Liver (tissue), 8 donors: ENCODE measurements at regions not wholly inside any gene's neighbourhood (a gene's known extent, or its start where the extent isn't known, plus 50 kb on each side); places are given as distances from the start of the nearest gene placed in this dataset.

Experiments used
- DNase-seq: peaks from one replicate; pipeline ENCODE4 v3.0.0-alpha.2; 2017; ENCODE audit warnings: low spot score
- H3K27ac ChIP-seq, 2 donors: one replicate each; pipeline ENCODE4 v1.7.0; 2013; ENCODE audit warnings: inconsistent platforms in 2 of 2, low read length in 2 of 2, control low read depth in 1 of 2, low read depth in 1 of 2, mild to moderate bottlenecking in 1 of 2
- H3K27me3 ChIP-seq, 4 donors: one replicate each; pipeline versions ENCODE4 v1.6.1 to v1.7.0; 2013; ENCODE audit warnings: low read length in 3 of 4, inconsistent platforms in 1 of 4, mild to moderate bottlenecking in 1 of 4, moderate library complexity in 1 of 4; ENCODE audit not compliant: control insufficient read depth in 4 of 4, insufficient read depth in 4 of 4
- H3K36me3 ChIP-seq, 4 donors: one replicate each; pipeline versions ENCODE4 v1.6.1 to v1.7.0; 2013; ENCODE audit warnings: low read length in 3 of 4, mild to moderate bottlenecking in 3 of 4, low read depth in 1 of 4, moderate library complexity in 1 of 4; ENCODE audit not compliant: control insufficient read depth in 4 of 4, insufficient read depth in 3 of 4
- H3K4me1 ChIP-seq, 4 donors: one replicate each; pipeline versions ENCODE4 v1.6.1 to v1.7.0; 2013; ENCODE audit warnings: low read length in 3 of 4, mild to moderate bottlenecking in 3 of 4, moderate library complexity in 1 of 4; ENCODE audit not compliant: control insufficient read depth in 4 of 4, insufficient read depth in 4 of 4
- H3K4me3 ChIP-seq, 3 donors: one replicate each; pipeline versions ENCODE4 v1.6.1 to v1.7.0; 2013; ENCODE audit warnings: low read length in 3 of 3, control low read depth in 1 of 3, low read depth in 1 of 3, mild to moderate bottlenecking in 1 of 3
- H3K9ac ChIP-seq, 2 donors: one replicate each; pipeline ENCODE4 v1.7.0; 2013; ENCODE audit warnings: low read length in 2 of 2, mild to moderate bottlenecking in 2 of 2, moderate library complexity in 2 of 2, control low read depth in 1 of 2, low read depth in 1 of 2
- H3K9me3 ChIP-seq, 4 donors: one replicate each; pipeline versions ENCODE4 v1.6.1 to v1.7.0; 2013; ENCODE audit warnings: low read length in 3 of 4; ENCODE audit not compliant: control insufficient read depth in 4 of 4
- EGR1 ChIP-seq, 2 donors: IDR thresholded peaks; 2 replicates each; pipeline ENCODE4 v1.6.1; 2016 to 2018; ENCODE audit warnings: antibody characterized with exemption in 2 of 2, low read depth in 2 of 2
- FOXA1 ChIP-seq: IDR thresholded peaks from 2 replicates; pipeline ENCODE4 v1.6.1; 2016; ENCODE audit warnings: antibody characterized with exemption
- FOXA2 ChIP-seq: IDR thresholded peaks from 2 replicates; pipeline ENCODE4 v1.6.1; 2016; ENCODE audit warnings: antibody characterized with exemption
- GABPA ChIP-seq, 2 donors: IDR thresholded peaks in 1 of 2; conservative IDR thresholded peaks in 1 of 2; 2 replicates each; pipeline ENCODE4 v1.6.1; 2016; ENCODE audit warnings: antibody characterized with exemption in 2 of 2, mild to moderate bottlenecking in 1 of 2, moderate library complexity in 1 of 2
- HNF4A ChIP-seq, 2 donors: conservative IDR thresholded peaks; 2 replicates each; pipeline ENCODE4 v1.6.1; 2016; ENCODE audit warnings: antibody characterized with exemption in 2 of 2, mild to moderate bottlenecking in 2 of 2
- HNF4G ChIP-seq: IDR thresholded peaks from 2 replicates; pipeline ENCODE4 v1.6.1; 2016; ENCODE audit warnings: antibody characterized with exemption
- JUND ChIP-seq, 2 donors: IDR thresholded peaks; 2 replicates each; pipeline ENCODE4 v1.6.1; 2016; ENCODE audit warnings: antibody characterized with exemption in 2 of 2
- NR2F2 ChIP-seq: IDR thresholded peaks from 2 replicates; pipeline ENCODE4 v1.6.1; 2016; ENCODE audit warnings: antibody characterized with exemption
- RAD21 ChIP-seq, 2 donors: IDR thresholded peaks; 2 replicates each; pipeline ENCODE4 v1.6.1; 2016; ENCODE audit warnings: antibody characterized with exemption in 2 of 2, mild to moderate bottlenecking in 2 of 2
- RXRA ChIP-seq, 2 donors: IDR thresholded peaks; 2 replicates each; pipeline ENCODE4 v1.6.1; 2017 to 2018; ENCODE audit warnings: antibody characterized with exemption in 2 of 2, mild to moderate bottlenecking in 1 of 2
- SP1 ChIP-seq: IDR thresholded peaks from 2 replicates; pipeline ENCODE4 v1.6.1; 2018; ENCODE audit warnings: antibody characterized with exemption, mild to moderate bottlenecking
- TAF1 ChIP-seq: conservative IDR thresholded peaks from 2 replicates; pipeline ENCODE4 v1.6.1; 2016; ENCODE audit warnings: antibody characterized with exemption, mild to moderate bottlenecking
- WGBS: extraction: QIAGEN DNeasy Blood & Tissue Kit; methylation state at CpG from one replicate; pipeline ENCODE4 v1.1.7; 2013; 5-methylcytosine and 5-hydroxymethylcytosine counted together
- TF ChIP-seq, protein P1 (sequence below): fragments of 150-350 bp; IDR thresholded peaks from 2 replicates; pipeline ENCODE4 v1.5.1; 2017; ENCODE audit warnings: improper control_type of control experiment, low read depth, low read length; ENCODE audit not compliant: missing input control
- TF ChIP-seq, protein P2 (sequence below): IDR thresholded peaks from 2 replicates; pipeline ENCODE4 v1.6.1; 2016; ENCODE audit warnings: antibody characterized with exemption
- TF ChIP-seq, protein P3 (sequence below): IDR thresholded peaks from 2 replicates; pipeline ENCODE4 v1.6.1; 2016; ENCODE audit warnings: antibody characterized with exemption
- TF ChIP-seq, protein P4 (sequence below): IDR thresholded peaks from 2 replicates; pipeline ENCODE4 v1.6.1; 2016; ENCODE audit warnings: antibody characterized with exemption
- TF ChIP-seq, protein P5 (sequence below): IDR thresholded peaks from 2 replicates; pipeline ENCODE4 v1.6.1; 2016; ENCODE audit warnings: antibody characterized with exemption, mild to moderate bottlenecking
- donor health status: healthy.
- donor health status: healthy.
- donor health status: healthy.
- donor health status: healthy.
- donor health status: healthy.

DNA sequence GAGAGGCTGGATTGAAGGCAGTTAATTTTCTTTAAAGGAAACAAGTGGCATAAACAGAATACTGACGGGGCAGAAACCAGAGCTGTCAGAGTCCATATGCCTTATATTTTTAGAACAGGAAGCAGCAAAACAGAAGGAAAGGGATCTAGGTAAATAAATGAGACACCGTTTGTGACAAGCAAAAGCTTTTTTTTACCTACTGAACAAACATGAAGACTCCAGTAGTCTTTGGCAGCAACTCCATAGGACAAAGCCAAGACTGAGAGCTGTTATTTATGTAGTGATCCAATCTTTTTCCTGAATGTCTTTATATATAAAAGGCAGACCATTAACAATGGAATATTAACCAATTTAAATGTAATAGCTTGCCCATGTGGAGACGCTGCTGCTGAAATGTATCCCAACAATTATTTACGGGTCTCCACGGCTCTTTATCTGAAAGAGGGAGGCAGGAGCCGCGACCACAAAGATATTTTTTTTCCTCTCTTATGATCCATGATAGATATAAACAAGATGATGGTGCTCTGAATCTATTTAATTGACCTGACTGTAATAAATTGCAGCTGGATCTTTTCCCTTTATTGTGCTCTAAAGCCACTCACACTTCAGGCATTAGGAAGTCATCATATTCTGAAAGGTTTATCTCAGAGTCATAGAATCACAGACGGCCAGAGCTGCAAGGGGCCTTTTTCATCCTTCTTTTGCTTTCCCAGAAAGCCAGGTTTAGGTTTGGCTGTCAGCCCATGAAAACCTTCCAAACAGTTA, 687.8 kb downstream of the EFNB2 start:
- WGBS, result 47% methylated on average over 8 of the region's 8 CpGs
- TF ChIP-seq, protein P1, sequence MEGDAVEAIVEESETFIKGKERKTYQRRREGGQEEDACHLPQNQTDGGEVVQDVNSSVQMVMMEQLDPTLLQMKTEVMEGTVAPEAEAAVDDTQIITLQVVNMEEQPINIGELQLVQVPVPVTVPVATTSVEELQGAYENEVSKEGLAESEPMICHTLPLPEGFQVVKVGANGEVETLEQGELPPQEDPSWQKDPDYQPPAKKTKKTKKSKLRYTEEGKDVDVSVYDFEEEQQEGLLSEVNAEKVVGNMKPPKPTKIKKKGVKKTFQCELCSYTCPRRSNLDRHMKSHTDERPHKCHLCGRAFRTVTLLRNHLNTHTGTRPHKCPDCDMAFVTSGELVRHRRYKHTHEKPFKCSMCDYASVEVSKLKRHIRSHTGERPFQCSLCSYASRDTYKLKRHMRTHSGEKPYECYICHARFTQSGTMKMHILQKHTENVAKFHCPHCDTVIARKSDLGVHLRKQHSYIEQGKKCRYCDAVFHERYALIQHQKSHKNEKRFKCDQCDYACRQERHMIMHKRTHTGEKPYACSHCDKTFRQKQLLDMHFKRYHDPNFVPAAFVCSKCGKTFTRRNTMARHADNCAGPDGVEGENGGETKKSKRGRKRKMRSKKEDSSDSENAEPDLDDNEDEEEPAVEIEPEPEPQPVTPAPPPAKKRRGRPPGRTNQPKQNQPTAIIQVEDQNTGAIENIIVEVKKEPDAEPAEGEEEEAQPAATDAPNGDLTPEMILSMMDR, result no peak
- no peak for TF ChIP-seq FOXA2
- no peak for TF ChIP-seq HNF4A (conservative IDR thresholded peaks at IDR 0.05)
- no peak for TF ChIP-seq TAF1
- TF ChIP-seq, protein P2, sequence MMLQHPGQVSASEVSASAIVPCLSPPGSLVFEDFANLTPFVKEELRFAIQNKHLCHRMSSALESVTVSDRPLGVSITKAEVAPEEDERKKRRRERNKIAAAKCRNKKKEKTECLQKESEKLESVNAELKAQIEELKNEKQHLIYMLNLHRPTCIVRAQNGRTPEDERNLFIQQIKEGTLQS, result no peak
- TF ChIP-seq JUND (IDR thresholded peaks at IDR 0.05), result no peak
- no peak for TF ChIP-seq NR2F2
- no peak for TF ChIP-seq SP1
- no peak for TF ChIP-seq FOXA1
- no peak for TF ChIP-seq HNF4G
- TF ChIP-seq, protein P3, sequence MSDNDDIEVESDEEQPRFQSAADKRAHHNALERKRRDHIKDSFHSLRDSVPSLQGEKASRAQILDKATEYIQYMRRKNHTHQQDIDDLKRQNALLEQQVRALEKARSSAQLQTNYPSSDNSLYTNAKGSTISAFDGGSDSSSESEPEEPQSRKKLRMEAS, result no peak
- TF ChIP-seq RAD21 (IDR thresholded peaks at IDR 0.05), result no peak
- TF ChIP-seq, protein P4, sequence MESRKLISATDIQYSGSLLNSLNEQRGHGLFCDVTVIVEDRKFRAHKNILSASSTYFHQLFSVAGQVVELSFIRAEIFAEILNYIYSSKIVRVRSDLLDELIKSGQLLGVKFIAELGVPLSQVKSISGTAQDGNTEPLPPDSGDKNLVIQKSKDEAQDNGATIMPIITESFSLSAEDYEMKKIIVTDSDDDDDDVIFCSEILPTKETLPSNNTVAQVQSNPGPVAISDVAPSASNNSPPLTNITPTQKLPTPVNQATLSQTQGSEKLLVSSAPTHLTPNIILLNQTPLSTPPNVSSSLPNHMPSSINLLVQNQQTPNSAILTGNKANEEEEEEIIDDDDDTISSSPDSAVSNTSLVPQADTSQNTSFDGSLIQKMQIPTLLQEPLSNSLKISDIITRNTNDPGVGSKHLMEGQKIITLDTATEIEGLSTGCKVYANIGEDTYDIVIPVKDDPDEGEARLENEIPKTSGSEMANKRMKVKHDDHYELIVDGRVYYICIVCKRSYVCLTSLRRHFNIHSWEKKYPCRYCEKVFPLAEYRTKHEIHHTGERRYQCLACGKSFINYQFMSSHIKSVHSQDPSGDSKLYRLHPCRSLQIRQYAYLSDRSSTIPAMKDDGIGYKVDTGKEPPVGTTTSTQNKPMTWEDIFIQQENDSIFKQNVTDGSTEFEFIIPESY, result no peak
- no peak for TF ChIP-seq GABPA (IDR thresholded peaks at IDR 0.05 in 1 of 2, conservative IDR thresholded peaks at IDR 0.05 in 1 of 2)
- no peak for TF ChIP-seq EGR1 (IDR thresholded peaks at IDR 0.05; ENCODE audit: low read depth in 2 of 2)
- TF ChIP-seq RXRA (IDR thresholded peaks at IDR 0.05), result no peak
- TF ChIP-seq, protein P5, sequence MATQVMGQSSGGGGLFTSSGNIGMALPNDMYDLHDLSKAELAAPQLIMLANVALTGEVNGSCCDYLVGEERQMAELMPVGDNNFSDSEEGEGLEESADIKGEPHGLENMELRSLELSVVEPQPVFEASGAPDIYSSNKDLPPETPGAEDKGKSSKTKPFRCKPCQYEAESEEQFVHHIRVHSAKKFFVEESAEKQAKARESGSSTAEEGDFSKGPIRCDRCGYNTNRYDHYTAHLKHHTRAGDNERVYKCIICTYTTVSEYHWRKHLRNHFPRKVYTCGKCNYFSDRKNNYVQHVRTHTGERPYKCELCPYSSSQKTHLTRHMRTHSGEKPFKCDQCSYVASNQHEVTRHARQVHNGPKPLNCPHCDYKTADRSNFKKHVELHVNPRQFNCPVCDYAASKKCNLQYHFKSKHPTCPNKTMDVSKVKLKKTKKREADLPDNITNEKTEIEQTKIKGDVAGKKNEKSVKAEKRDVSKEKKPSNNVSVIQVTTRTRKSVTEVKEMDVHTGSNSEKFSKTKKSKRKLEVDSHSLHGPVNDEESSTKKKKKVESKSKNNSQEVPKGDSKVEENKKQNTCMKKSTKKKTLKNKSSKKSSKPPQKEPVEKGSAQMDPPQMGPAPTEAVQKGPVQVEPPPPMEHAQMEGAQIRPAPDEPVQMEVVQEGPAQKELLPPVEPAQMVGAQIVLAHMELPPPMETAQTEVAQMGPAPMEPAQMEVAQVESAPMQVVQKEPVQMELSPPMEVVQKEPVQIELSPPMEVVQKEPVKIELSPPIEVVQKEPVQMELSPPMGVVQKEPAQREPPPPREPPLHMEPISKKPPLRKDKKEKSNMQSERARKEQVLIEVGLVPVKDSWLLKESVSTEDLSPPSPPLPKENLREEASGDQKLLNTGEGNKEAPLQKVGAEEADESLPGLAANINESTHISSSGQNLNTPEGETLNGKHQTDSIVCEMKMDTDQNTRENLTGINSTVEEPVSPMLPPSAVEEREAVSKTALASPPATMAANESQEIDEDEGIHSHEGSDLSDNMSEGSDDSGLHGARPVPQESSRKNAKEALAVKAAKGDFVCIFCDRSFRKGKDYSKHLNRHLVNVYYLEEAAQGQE, result no peak
- Histone ChIP-seq H3K36me3 (no peaks in the 10 kb centered on the region), H3K9ac (no peak overlapping the region), H3K9me3 (no peaks in the 10 kb centered on the region), H3K27me3 (peaks cover 0 to 3% (median 0%) of the 10 kb centered on the region in 4 donors), H3K4me1 (no peaks in the 10 kb centered on the region), H3K4me3 (no peak overlapping the region), H3K27ac (no peak overlapping the region)
- DNase-seq, result no peak
